SK-N-SH treated with all-trans-retinoic acid at 6 μM for 48 hours (cell line): ENCODE measurements at regions not wholly inside any gene's neighbourhood (a gene's known extent, or its start where the extent isn't known, plus 50 kb on each side); places are given as distances from the start of the nearest gene placed in this dataset.

ENCODE experiments used
- ATAC-seq: fragments of 200-7000 bp; cut with Tn5 transposase; 3 replicates; pipeline ENCODE4 v1.9.1; 2020; ENCODE audit warnings: mild to moderate bottlenecking, moderate library complexity
- ARNTL ChIP-seq: fragments of 450-650 bp; formaldehyde crosslinking; IDR thresholded peaks from 2 replicates; pipeline ENCODE4 v1.5.0; 2020; ENCODE audit warnings: low read depth, mild to moderate bottlenecking, moderate library complexity, borderline replicate concordance
- BACH2 ChIP-seq: fragments of 250-450 bp; sonication (Bioruptor Pico); IDR thresholded peaks from 2 replicates; pipeline ENCODE4 v1.9.0; 2021; ENCODE audit warnings: mild to moderate bottlenecking, borderline replicate concordance
- CREB5 ChIP-seq: fragments of 250-450 bp; sonication (Bioruptor Pico); IDR thresholded peaks from 2 replicates; pipeline ENCODE4 v1.5.1; 2020; ENCODE audit warnings: low read depth, mild to moderate bottlenecking, moderate library complexity
- CSDC2 ChIP-seq: fragments of 250-450 bp; sonication (Bioruptor Pico); IDR thresholded peaks from 2 replicates; pipeline ENCODE4 v1.5.0; 2020; ENCODE audit warnings: mild to moderate bottlenecking, moderate library complexity
- ESRRG ChIP-seq: fragments of 250-450 bp; sonication (Bioruptor Pico); IDR thresholded peaks from 2 replicates; pipeline ENCODE4 v1.6.1; 2021; ENCODE audit warnings: mild to moderate bottlenecking
- GLIS3 ChIP-seq: fragments of 250-450 bp; sonication (Bioruptor Pico); IDR thresholded peaks from 2 replicates; pipeline ENCODE4 v1.5.0; 2020; ENCODE audit warnings: mild to moderate bottlenecking, moderate library complexity
- ISL1 ChIP-seq: fragments of 250-450 bp; sonication (Bioruptor Pico); IDR thresholded peaks from 2 replicates; pipeline ENCODE4 v2.1.2; 2022; ENCODE audit warnings: mild to moderate bottlenecking, moderate library complexity
- OSR1 ChIP-seq: fragments of 250-450 bp; sonication (Bioruptor Pico); IDR thresholded peaks from 2 replicates; pipeline ENCODE4 v1.8.0; 2022; ENCODE audit warnings: moderate library complexity, mild to moderate bottlenecking, inconsistent platforms
- PATZ1 ChIP-seq: fragments of 250-450 bp; sonication (Bioruptor Pico); IDR thresholded peaks from 2 replicates; pipeline ENCODE4 v1.8.0; 2020; ENCODE audit warnings: mild to moderate bottlenecking, moderate library complexity, borderline replicate concordance
- POU6F1 ChIP-seq: fragments of 250-450 bp; sonication (Bioruptor Pico); IDR thresholded peaks from 2 replicates; pipeline ENCODE4 v1.8.0; 2021; ENCODE audit warnings: low read depth, mild to moderate bottlenecking, moderate library complexity, borderline replicate concordance
- PPARA ChIP-seq: fragments of 250-450 bp; sonication (Bioruptor Pico); IDR thresholded peaks from 2 replicates; pipeline ENCODE4 v1.5.0; 2020; ENCODE audit warnings: mild to moderate bottlenecking, borderline replicate concordance
- RARB ChIP-seq: fragments of 250-450 bp; sonication (Bioruptor Pico); IDR thresholded peaks from 2 replicates; pipeline ENCODE4 v1.8.0; 2021; ENCODE audit warnings: mild to moderate bottlenecking, moderate library complexity
- SNAI2 ChIP-seq: fragments of 250-450 bp; sonication (Bioruptor Pico); IDR thresholded peaks from 2 replicates; pipeline ENCODE4 v1.5.0; 2020; ENCODE audit warnings: mild to moderate bottlenecking, moderate library complexity
- TCF4 ChIP-seq: fragments of 250-450 bp; sonication (Bioruptor Pico); IDR thresholded peaks from 2 replicates; pipeline ENCODE4 v1.8.0; 2021; ENCODE audit warnings: mild to moderate bottlenecking, moderate library complexity, borderline replicate concordance
- TSHZ2 ChIP-seq: fragments of 250-450 bp; sonication (Bioruptor Pico); IDR thresholded peaks from 2 replicates; pipeline ENCODE4 v1.5.0; 2020; ENCODE audit warnings: mild to moderate bottlenecking, moderate library complexity
- ZC3H10 ChIP-seq: fragments of 250-450 bp; sonication (Bioruptor Pico); IDR thresholded peaks from 2 replicates; pipeline ENCODE4 v1.5.1; 2021; ENCODE audit warnings: mild to moderate bottlenecking, moderate library complexity
- ZFP3 ChIP-seq: fragments of 250-450 bp; sonication (Bioruptor Pico); IDR thresholded peaks from 2 replicates; pipeline ENCODE4 v1.5.0; 2020; ENCODE audit warnings: mild to moderate bottlenecking, moderate library complexity
- ZFP30 ChIP-seq: fragments of 450-650 bp; formaldehyde crosslinking; IDR thresholded peaks from 2 replicates; pipeline ENCODE4 v1.5.0; 2022; ENCODE audit warnings: mild to moderate bottlenecking, moderate library complexity
- ZNF565 ChIP-seq: fragments of 450-650 bp; formaldehyde crosslinking; conservative IDR thresholded peaks from 2 replicates; pipeline ENCODE4 v1.5.0; 2020; ENCODE audit warnings: low read depth, mild to moderate bottlenecking, moderate library complexity
- ZNF70 ChIP-seq: fragments of 450-650 bp; formaldehyde crosslinking; IDR thresholded peaks from 2 replicates; pipeline ENCODE4 v1.5.0; 2020; ENCODE audit warnings: mild to moderate bottlenecking, moderate library complexity
- ZNF8 ChIP-seq: fragments of 450-650 bp; formaldehyde crosslinking; IDR thresholded peaks from 2 replicates; pipeline ENCODE4 v1.5.0; 2020; ENCODE audit warnings: mild to moderate bottlenecking, moderate library complexity

GRCh38 chr20:24102749-24103333, 114.3 kb upstream of the GGTLC1 start:
- no peak for TF ChIP-seq ZNF565 (CRISPR knock-in tag)
- no peak for TF ChIP-seq POU6F1 (CRISPR knock-in tag)
- TF ChIP-seq SNAI2 (CRISPR knock-in tag), result no peak
- TF ChIP-seq ZFP30 (CRISPR knock-in tag), result no peak
- no peak for TF ChIP-seq ZFP3 (CRISPR knock-in tag)
- TF ChIP-seq, all 23 proteins: peak for 0
- no peak for ATAC-seq

- TF ChIP-seq GLIS3 (CRISPR knock-in tag), result no peak
- TF ChIP-seq TSHZ2 (CRISPR knock-in tag), result no peak
- TF ChIP-seq PATZ1, result no peak
- no peak for TF ChIP-seq ZNF8
- TF ChIP-seq BACH2, result no peak
- no peak for TF ChIP-seq POU6F1 (CRISPR knock-in tag)
- no peak for TF ChIP-seq ISL1 (CRISPR knock-in tag)
- TF ChIP-seq OSR1 (CRISPR knock-in tag), result no peak
- no peak for TF ChIP-seq ZFP3 (CRISPR knock-in tag)
- TF ChIP-seq CSDC2 (CRISPR knock-in tag), result no peak
- TF ChIP-seq CREB5, result no peak
- 0 out of 3 replicates have a peak, but pooled peaks have one; percentile 30 for ATAC-seq
These were observed 113.7 kb upstream of the GGTLC1 start for GRCh38 chr20:24102290-24102689.

DNA sequence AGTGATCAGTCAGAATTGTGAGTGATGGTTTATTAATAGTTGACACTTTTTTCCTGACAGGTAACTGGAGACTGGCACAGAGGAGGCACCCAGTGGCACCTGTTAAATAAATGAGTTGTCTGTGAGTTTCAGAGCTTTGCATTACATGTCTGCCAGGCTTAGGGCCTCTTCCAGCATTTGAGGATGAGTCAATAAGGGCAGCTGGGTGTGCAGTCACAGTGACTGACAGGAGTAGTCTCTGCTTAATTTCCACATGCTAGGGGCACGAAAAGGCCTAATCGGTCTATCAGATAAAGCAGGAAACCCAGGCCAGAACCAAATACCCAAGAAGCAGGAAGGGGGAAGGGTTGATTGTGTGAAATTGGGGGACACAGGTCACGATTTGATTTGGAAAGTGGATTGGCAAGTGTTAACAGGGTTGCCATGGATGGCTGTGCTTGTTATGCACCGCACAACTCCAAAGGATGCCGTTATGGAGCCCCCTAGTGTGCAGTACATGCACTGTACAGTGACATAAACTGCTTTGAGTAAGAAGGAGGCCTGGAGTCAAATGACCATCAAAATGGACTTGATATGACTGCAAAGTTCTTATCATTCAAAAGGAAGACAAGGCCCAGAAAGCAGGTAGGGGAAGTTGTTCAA, 111.9 kb upstream of the GGTLC1 start:
- ATAC-seq, result peak; percentile 90
- no peak for TF ChIP-seq TCF4
- TF ChIP-seq PPARA (CRISPR knock-in tag), result no peak
- TF ChIP-seq SNAI2 (CRISPR knock-in tag), result no peak
- TF ChIP-seq ZNF70 (CRISPR knock-in tag), result no peak
- no peak for TF ChIP-seq ZFP30 (CRISPR knock-in tag)
- TF ChIP-seq RARB, result no peak
- TF ChIP-seq ZC3H10 (CRISPR knock-in tag), result no peak
- TF ChIP-seq OSR1 (CRISPR knock-in tag), result no peak
- no peak for TF ChIP-seq PATZ1
- no peak for TF ChIP-seq ARNTL (CRISPR knock-in tag)
- TF ChIP-seq ESRRG (CRISPR knock-in tag), result no peak
